ENCODE measurements at regions not wholly inside any gene's neighbourhood (a gene's known extent, or its start where the extent isn't known, plus 50 kb on each side); places are given as distances from the start of the nearest gene placed in this dataset.

DNA sequence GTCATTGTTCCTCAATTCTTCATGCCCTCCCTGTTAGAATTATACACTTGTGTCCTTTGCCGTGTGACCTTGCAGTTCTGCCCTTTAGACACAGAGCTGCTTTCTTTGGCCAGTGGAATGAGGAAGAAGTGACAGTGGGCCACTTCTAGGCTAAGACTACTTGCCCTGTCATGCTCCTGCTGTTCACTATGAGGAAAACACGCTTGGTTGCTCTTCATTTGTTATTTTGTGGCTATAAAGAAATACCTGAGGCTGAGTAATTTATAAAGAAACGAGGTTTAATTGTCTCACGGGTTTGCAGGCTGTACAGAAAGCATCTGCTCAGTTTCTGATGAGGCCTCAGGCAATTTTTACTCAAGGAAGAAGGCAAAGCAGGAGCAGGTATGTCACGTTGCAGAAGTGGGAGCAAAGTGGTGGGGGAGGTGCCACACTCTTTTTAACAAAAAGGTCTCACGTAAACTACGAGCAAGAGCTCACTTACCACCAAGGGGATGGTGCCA is 279.1 kb upstream of the DMAC1 start:
- TF ChIP-seq POLR2A (IDR thresholded peaks at IDR 0.05; ENCODE audit: low read length) (no peak), GATA1 (IDR thresholded peaks at IDR 0.05; ENCODE audit: low read depth, low read length) (no peak)

Data from erythroblast (primary cell).